ENCODE measurements at regions not wholly inside any gene's neighbourhood (a gene's known extent, or its start where the extent isn't known, plus 50 kb on each side); places are given as distances from the start of the nearest gene placed in this dataset.
"Not testable (repeated sequence)": the region's sequence is repeated elsewhere in the genome, so short reads cannot be mapped to it uniquely, and the experiment has no call there.

DNA sequence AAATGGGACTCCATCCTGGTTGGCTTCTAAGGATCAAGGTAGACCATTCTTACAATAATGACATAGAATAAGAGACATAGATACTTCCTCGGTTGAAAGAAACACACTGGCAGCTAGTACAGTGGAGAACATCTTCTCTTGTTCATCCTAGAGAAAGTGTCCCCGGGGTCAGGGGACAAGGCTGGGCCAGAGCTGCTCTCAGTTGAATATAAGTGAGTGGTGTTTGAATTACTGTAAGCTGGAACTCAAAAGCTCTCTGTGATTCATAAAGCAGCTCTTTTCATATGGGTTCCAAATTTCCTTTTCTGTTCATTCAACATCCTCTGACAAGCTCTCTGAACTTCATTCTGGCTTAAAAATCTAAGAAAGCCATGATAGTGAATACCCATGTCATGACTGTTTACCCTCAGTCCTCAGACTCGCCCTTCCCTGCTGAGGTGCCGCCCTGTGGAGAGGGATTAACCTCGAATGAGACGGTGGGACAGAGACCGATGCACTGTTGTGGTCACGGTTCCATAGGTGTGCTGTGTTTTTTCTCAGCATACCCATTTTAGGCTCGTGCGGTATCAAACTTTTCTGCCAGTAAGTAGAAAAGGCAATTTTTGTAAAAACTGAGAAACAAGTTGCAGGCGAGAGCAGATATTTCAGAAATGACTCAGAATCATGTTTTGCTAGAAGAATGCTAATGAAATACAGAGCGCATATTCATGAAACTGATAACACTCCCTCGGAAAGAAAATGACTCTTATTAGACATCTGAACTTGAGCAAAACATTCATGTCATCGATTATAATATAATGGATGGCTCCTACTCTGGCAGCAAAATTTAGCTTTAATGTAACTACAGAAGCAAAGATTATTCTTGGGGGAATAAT, 351.1 kb downstream of the ANAPC1 start:
- peak in 1 of 2 experiments; percentile 22 for DNase-seq (ENCODE audit: low read depth in 1 of 2, low spot score in 2 of 2)
- Histone ChIP-seq H3K27ac (peak overlapping the region; percentile 68), H3K4me1 (replicated peaks) (peaks cover 17% of the 10 kb centered on the region)
- H3K9me3 ChIP-seq (replicated peaks); H3K27me3 ChIP-seq (replicated peaks); H3K4me3 ChIP-seq; H3K36me3 ChIP-seq: not testable (repeated sequence)

DNA sequence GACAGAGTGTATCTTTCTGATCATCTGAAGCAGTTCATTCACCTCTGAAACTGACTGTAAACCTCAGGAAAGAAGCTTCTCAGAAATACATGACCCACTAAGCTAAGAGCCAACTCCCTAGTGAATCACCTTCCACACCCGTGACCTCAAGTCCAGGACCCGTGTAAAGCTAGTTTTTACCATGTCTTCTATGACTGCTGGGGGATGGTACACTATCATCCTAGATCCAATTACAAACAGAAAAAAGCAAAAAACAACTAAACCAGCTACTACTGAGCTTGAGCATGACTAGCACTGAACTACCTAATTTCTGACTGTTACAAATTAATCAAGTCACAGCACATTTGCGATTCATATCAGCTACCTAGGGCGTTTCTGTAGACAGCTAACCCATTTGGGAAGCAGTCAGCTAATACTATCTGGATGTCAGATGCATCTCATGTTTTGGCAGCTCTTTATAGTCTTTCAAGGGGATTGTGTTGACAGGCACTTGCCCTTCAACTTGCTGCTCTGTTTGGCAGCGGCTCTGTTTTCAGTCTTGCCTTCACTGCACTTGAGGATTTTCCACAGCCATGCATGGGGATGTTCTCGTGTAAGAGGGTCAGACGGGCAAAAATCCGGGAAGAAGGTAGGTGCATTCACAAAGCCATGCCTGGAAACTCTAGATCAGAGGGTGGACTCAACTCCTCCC, 350.3 kb downstream of the ANAPC1 start:
- H3K4me3 ChIP-seq; H3K36me3 ChIP-seq; H3K27ac ChIP-seq; H3K9me3 ChIP-seq (replicated peaks); H3K27me3 ChIP-seq (replicated peaks): not testable (repeated sequence)
- H3K4me1 ChIP-seq (replicated peaks) = peaks cover 17% of the 10 kb centered on the region
- DNase-seq (ENCODE audit: low read depth in 1 of 2, low spot score in 2 of 2) = peak in 1 of 2 experiments; percentile 28

DNA sequence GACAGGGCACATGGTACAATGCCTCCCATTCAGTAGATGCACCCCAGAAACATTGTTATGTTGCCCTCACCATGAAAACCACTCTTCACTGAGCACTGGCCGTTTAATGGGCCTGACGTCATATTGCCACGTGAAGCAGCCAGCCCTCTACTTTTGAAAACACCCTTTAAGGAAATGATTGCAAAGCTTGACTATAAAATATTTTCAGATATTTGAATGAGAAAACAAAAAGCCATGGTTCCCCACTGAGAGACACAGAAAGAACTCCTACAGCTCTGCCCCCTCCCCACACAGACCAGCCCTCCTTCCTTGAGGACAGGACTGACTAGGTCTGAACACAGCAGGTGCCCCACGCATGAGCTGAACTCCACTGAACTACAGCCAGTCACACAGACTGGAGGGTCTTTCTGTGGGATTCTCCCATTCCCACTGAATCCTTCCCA, 349.1 kb downstream of the ANAPC1 start:
- Histone ChIP-seq H3K4me1 (replicated peaks) (peaks cover 17% of the 10 kb centered on the region), H3K27ac (peak overlapping the region; percentile 41), H3K4me3 (no peak overlapping the region), H3K36me3 (no peaks in the 10 kb centered on the region), H3K9me3 (replicated peaks) (no peaks in the 10 kb centered on the region), H3K27me3 (replicated peaks) (no peaks in the 10 kb centered on the region)
- peak in 1 of 2 experiments; percentile 54 for DNase-seq (ENCODE audit: low read depth in 1 of 2, low spot score in 2 of 2)

DNA sequence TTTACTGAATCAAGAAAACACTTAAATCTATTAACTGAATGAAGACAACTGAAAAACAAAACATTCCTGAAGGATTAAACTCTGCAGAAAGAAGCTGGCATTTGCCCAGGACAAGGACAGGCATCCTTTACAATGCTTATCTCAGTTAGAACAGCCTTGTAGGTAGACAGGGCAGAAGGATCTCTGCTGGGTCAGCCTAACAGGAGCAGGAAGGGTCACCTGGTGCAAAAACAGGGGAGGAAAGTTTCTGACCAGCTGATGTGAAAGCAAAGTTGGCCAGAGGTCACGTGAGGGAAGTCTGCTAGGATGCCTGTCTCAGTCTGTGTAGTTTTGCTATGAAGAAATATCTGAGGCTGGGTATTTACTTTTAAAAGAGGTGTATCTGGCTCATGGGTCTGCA, 348.6 kb downstream of the ANAPC1 start:
- Histone ChIP-seq H3K36me3 (no peaks in the 10 kb centered on the region), H3K27me3 (replicated peaks) (no peaks in the 10 kb centered on the region), H3K4me3 (no peak overlapping the region), H3K27ac (peak overlapping the region; percentile 41), H3K9me3 (replicated peaks) (no peaks in the 10 kb centered on the region), H3K4me1 (replicated peaks) (peaks cover 17% of the 10 kb centered on the region)
- peak in 1 of 2 experiments; percentile 56 for DNase-seq (ENCODE audit: low read depth in 1 of 2, low spot score in 2 of 2)

DNA sequence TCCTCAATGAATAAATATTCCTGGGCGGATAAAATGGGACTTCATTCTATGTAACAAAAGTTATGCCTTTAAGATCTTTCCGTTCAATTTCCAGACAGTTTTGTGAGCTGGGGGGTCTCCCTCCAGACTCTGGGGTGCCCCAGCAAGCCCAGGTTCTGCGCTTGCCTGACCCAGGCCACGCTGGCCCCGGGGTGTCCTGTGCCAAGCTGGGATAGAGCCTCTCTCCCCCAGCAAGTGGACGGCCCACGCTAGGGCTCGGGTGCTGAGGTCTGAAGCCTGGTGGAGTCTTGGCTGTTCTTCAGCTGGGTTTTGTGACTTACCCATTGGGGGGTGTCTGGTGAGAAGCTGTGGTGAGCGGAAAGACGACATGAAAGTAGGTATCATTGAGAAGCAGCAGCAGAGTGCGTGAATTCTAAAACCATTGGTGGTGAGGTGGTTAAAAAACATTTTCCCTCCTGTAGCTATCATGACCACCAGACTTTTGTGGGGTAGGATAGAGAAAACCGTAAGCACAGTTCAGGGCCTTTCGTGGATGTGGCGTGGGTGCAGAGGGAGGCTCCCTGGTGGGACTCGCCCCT, 346.8 kb downstream of the ANAPC1 start:
- H3K27me3 ChIP-seq (replicated peaks) = no peaks in the 10 kb centered on the region
- H3K27ac ChIP-seq = no peak overlapping the region
- no peaks in the 10 kb centered on the region for H3K36me3 ChIP-seq
- no peak overlapping the region for H3K4me3 ChIP-seq
- H3K9me3 ChIP-seq (replicated peaks) = no peaks in the 10 kb centered on the region
- H3K4me1 ChIP-seq (replicated peaks) = peaks cover 17% of the 10 kb centered on the region
- DNase-seq (ENCODE audit: low read depth in 1 of 2, low spot score in 2 of 2) = no peak

DNA sequence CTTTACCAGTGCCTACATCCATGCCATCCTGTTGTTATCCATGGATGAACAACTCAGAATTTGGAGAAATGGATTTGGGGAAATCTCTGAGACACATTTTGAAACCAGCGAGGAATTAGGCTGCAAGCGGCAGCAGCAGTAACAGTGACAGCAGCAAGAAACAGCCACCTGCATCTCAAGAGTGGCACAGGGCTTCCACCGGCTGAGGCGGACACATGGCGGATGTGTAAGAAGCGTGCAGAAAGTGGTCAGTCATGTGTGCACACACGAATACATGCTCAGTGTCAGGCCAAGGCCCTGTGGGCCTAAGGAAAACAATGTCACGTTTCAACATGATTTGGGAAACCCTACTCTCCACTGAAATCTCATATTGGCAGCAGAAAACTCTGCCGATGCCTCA, 344.0 kb downstream of the ANAPC1 start:
- not testable (repeated sequence) for DNase-seq (ENCODE audit: low read depth in 1 of 2, low spot score in 2 of 2); H3K4me1 ChIP-seq (replicated peaks); H3K27me3 ChIP-seq (replicated peaks); H3K9me3 ChIP-seq (replicated peaks); H3K27ac ChIP-seq; H3K36me3 ChIP-seq; H3K4me3 ChIP-seq

DNA sequence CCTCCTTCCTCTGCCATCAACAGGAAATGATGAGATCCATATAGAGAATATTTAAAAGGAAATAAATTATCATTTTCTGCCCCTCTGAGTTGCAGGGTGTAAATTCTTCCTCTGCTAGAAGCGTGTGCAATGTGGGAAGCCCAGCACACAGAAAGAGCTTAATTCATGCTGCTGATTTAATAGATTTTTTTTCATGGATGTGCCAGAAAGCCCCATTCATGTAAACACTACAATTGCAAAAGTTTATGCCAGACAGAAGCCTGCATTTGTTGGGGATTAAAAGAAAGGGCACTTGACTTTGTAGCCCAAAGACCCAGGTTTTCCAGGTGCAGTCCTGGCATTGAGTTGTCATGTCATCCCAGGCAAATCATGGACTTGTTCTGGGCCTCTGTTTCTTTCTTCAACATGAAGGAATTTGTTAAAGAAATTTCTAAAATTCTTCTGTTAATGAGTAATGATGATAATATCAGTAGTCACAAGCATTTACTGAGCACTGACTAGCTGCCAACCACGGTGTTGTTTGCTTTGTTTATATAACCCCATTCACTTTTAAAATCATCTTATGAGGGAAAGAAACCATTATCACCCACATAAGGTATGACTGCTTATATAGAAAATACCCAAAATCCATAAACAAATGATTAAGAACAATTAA, 341.7 kb downstream of the ANAPC1 start:
- H3K9me3 ChIP-seq (replicated peaks); H3K27ac ChIP-seq; H3K27me3 ChIP-seq (replicated peaks); H3K4me3 ChIP-seq; H3K36me3 ChIP-seq; H3K4me1 ChIP-seq (replicated peaks): not testable (repeated sequence)
- peak in 1 of 2 experiments; percentile 51 for DNase-seq (ENCODE audit: low read depth in 1 of 2, low spot score in 2 of 2)

DNA sequence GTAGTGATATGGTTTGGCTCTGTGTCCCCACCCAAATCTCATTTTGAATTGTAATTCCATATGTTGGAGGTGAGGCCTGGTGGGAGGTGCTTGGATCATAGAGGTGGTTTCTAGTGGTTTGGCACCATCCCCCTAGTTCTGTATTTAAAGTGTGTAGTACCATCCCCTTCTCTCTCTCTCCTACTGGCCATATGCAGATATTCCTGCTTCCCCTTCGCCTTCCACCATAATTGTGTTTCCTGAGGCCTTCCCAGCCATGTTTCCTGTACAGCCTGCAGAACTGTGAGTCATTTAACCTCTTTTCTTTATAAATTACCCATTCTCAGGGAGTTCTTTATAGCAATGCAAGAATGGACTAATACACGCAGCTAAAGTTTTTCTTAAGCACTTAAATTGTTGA, 340.0 kb downstream of the ANAPC1 start:
- H3K27me3 ChIP-seq (replicated peaks); H3K4me1 ChIP-seq (replicated peaks); H3K9me3 ChIP-seq (replicated peaks); H3K36me3 ChIP-seq; H3K27ac ChIP-seq; H3K4me3 ChIP-seq; DNase-seq (ENCODE audit: low read depth in 1 of 2, low spot score in 2 of 2): not testable (repeated sequence)

DNA sequence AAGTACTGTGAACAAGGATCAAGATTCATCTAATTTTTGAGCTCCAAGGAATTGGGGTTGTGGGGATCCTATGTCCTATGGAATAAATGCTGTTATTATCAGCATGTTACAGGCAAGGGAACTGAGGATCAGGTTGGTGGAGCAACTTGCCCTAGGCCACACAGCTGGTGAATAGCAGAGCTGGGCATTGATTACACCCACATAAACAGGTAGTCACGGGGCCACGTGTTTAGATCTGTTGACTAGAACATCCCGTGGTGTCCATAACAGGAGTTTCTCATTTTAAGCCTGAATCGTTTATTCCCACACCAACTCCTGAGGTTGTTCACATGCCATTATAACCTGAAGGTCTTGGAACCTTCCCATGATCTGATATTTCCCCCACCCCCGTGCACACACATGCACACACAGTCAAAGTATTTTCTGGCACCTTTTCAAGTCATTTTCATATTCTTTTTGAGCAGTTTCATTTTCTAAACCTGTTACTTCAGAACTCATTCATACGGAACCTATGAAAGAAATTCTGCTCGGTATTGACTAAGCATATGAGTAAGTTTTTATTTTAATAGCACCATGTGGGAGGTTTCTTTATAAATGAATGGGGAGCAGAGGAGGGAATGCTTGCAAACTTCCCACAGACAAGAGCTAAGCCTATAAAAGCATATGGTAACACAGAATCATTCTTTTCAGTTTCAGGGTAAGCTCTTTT, 338.1 kb downstream of the ANAPC1 start:
- not testable (repeated sequence) for H3K27me3 ChIP-seq (replicated peaks); DNase-seq (ENCODE audit: low read depth in 1 of 2, low spot score in 2 of 2); H3K4me3 ChIP-seq; H3K9me3 ChIP-seq (replicated peaks); H3K36me3 ChIP-seq; H3K4me1 ChIP-seq (replicated peaks); H3K27ac ChIP-seq

DNA sequence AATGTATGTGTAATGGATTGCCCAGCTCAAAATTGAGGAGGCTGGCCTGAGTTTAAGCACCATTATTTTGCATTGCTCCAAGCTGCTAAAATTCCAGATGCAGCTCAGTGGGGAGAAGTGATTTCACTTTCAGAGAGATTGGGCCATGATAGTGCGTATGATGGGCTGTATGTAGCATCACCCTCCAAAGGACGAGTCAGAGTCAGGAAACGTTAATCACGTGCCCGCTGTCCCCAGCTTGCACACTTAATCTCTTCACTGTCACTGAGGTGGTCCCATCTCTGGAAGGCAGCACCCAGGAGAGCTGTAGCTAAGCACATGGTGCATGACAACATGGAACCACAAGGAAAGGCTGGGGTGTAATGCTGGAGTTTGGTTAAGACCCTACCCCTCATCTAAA, 337.4 kb downstream of the ANAPC1 start:
- not testable (repeated sequence) for H3K36me3 ChIP-seq; H3K9me3 ChIP-seq (replicated peaks); H3K27ac ChIP-seq; H3K27me3 ChIP-seq (replicated peaks); H3K4me3 ChIP-seq; DNase-seq (ENCODE audit: low read depth in 1 of 2, low spot score in 2 of 2); H3K4me1 ChIP-seq (replicated peaks)

DNA sequence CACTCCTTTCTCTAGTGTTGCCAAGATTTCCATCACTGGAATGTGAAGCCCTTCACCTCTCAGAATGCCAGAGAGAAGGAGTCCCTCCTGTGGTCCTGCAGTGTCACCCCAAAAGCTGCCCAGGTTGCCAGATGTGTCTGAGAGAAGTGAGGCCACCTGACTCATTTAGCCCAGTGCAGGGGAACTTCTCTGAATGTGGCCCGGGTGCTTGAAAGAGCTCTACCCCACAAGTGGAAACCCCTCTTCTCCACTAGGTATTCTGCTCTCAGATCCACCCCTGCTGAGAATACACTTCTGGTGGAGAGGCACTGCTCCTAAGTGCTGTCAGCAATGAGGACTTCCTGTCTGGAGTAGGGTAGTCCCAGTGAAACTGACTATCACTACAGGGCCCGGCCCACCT, 334.8 kb downstream of the ANAPC1 start:
- not testable (repeated sequence) for H3K27me3 ChIP-seq (replicated peaks); H3K4me3 ChIP-seq; H3K4me1 ChIP-seq (replicated peaks); H3K9me3 ChIP-seq (replicated peaks); H3K36me3 ChIP-seq; H3K27ac ChIP-seq; DNase-seq (ENCODE audit: low read depth in 1 of 2, low spot score in 2 of 2)

DNA sequence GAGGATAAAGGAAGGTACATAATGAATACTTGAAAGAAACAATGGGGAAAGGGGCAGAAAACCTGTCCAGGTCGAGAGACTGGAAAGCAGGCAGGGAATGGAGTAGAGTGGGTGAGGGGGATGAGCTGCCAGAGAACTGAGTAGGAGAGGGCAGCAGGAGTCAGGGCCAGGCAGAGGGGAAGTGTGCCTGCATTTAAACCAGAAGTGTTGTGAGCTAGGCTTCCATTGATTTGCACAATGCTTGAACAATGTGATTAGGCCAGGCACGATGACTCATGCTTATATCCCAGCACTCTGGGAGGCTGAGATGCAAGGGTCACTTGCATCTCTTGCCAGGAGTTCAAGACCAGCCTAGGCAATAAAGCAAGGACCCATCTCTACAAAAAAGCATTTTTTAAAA, 332.6 kb downstream of the ANAPC1 start:
- H3K4me1 ChIP-seq (replicated peaks); DNase-seq (ENCODE audit: low read depth in 1 of 2, low spot score in 2 of 2); H3K36me3 ChIP-seq; H3K27me3 ChIP-seq (replicated peaks); H3K27ac ChIP-seq; H3K9me3 ChIP-seq (replicated peaks); H3K4me3 ChIP-seq: not testable (repeated sequence)

DNA sequence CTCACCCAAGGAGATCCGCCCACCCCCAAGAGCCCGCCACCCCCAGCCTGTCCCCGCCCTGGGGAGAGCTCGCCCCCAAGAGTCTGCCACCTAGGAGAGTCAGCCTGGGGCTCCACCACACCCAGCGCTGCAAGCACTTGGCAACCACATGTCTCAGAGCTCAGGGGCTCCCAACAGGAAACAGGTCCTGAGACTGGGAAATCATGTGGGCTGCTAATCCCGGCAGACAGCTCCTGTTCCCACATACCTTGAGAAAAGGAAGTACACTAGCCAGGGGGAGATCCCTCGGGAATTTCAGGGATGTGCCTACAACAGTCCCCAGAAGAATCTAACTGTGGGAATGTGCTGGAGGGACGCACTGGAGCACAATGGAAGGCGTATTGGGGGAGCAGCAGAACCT, 331.4 kb downstream of the ANAPC1 start:
- not testable (repeated sequence) for H3K4me3 ChIP-seq; H3K4me1 ChIP-seq (replicated peaks); H3K36me3 ChIP-seq; H3K9me3 ChIP-seq (replicated peaks); DNase-seq (ENCODE audit: low read depth in 1 of 2, low spot score in 2 of 2); H3K27me3 ChIP-seq (replicated peaks); H3K27ac ChIP-seq

All from SJSA1 (cell line).